ENCODE measurements at regions not wholly inside any gene's neighbourhood (a gene's known extent, or its start where the extent isn't known, plus 50 kb on each side); places are given as distances from the start of the nearest gene placed in this dataset.
"Not testable (repeated sequence)": the region's sequence is repeated elsewhere in the genome, so short reads cannot be mapped to it uniquely, and the experiment has no call there.

DNA sequence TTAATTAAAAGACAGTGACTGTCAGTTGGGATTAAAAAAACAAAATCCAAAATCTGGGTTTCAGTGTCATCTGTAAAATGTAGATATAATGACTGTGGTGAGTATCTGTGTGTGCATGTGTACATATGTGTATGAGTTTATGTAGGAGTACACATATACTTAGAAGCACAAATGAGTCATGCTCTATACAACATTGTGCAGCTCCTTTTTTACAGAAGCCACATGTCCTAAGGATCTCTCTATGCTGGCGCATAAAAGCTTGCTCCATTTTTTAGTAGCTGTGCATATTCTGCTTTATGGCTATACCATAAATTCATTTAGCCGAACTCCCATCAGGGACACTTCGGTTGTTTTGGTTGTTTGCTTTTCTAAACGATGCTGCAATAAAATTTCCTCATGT lies 125.2 kb upstream of the EEF2KMT start:
- no peak for TF ChIP-seq CTCF (IDR thresholded peaks at IDR 0.05)
- no peak for DNase-seq (ENCODE audit: low spot score)

GRCh38 chr16:5221831-5222230 lies 124.2 kb upstream of the EEF2KMT start:
- not testable (repeated sequence) for H3K27ac ChIP-seq; DNase-seq (ENCODE audit: low spot score); H3K4me3 ChIP-seq; H3K9me3 ChIP-seq; H3K4me1 ChIP-seq; H3K36me3 ChIP-seq; H3K27me3 ChIP-seq

More for the DNA sequence above, 125.2 kb upstream of the EEF2KMT start:
- H3K4me1 ChIP-seq, result no peaks in the 10 kb centered on the region
- no peak overlapping the region for H3K27ac ChIP-seq
- H3K4me3 ChIP-seq, result no peak overlapping the region
- no peaks in the 10 kb centered on the region for H3K9me3 ChIP-seq
- no peaks in the 10 kb centered on the region for H3K27me3 ChIP-seq
- H3K36me3 ChIP-seq, result no peaks in the 10 kb centered on the region

- H3K27ac ChIP-seq, result no peak overlapping the region
- no peaks in the 10 kb centered on the region for H3K27me3 ChIP-seq
- no peak for DNase-seq (ENCODE audit: low spot score)
- H3K4me3 ChIP-seq, result no peak overlapping the region
- no peaks in the 10 kb centered on the region for H3K4me1 ChIP-seq
- no peak for TF ChIP-seq CTCF (IDR thresholded peaks at IDR 0.05)
- H3K36me3 ChIP-seq, result no peaks in the 10 kb centered on the region
- no peaks in the 10 kb centered on the region for H3K9me3 ChIP-seq
Observed at GRCh38 chr16:5220705-5221104, 123.1 kb upstream of the EEF2KMT start.

DNA sequence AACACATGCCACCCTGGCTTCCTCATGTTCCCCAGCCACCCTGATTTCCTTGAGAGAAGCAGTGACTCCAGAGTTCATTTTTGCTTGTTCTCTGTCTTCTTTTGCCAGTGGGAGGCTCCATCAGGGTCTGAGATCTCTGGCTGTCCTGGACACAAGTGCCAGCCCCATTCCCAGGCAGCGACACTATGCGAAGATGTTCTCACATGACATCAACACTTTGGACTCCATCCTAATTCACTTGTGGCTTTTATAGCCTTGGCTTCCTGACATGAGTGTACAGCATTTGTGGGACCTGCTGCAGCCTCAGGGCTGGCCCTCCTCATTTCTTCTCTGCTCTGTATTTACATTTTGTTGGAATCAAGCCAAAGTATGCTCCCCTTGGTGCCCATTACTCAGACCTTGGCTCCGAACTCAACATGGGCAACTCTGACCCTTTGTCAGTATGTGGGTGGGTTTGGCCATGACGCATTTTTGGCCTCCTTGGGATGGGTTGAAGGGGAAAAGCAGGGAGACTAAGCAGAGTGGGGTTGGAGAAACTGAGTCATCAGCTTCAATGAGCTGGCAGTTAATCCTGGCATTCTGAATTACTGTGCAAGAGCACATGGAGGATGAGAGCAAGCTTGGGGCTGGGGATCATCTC lies 119.0 kb upstream of the EEF2KMT start:
- Histone ChIP-seq H3K4me1 (no peaks in the 10 kb centered on the region), H3K27me3 (no peaks in the 10 kb centered on the region), H3K36me3 (no peaks in the 10 kb centered on the region), H3K9me3 (no peaks in the 10 kb centered on the region), H3K27ac (no peak overlapping the region), H3K4me3 (no peak overlapping the region)
- TF ChIP-seq CTCF (IDR thresholded peaks at IDR 0.05), result no peak
- DNase-seq (ENCODE audit: low spot score), result no peak

- no peak overlapping the region for H3K4me3 ChIP-seq
- TF ChIP-seq CTCF (IDR thresholded peaks at IDR 0.05), result no peak
- no peaks in the 10 kb centered on the region for H3K9me3 ChIP-seq
- no peaks in the 10 kb centered on the region for H3K36me3 ChIP-seq
- H3K4me1 ChIP-seq, result no peaks in the 10 kb centered on the region
- H3K27ac ChIP-seq, result no peak overlapping the region
- no peak for DNase-seq (ENCODE audit: low spot score)
- H3K27me3 ChIP-seq, result no peaks in the 10 kb centered on the region
Observed at GRCh38 chr16:5215901-5216300, 118.3 kb upstream of the EEF2KMT start.

DNA sequence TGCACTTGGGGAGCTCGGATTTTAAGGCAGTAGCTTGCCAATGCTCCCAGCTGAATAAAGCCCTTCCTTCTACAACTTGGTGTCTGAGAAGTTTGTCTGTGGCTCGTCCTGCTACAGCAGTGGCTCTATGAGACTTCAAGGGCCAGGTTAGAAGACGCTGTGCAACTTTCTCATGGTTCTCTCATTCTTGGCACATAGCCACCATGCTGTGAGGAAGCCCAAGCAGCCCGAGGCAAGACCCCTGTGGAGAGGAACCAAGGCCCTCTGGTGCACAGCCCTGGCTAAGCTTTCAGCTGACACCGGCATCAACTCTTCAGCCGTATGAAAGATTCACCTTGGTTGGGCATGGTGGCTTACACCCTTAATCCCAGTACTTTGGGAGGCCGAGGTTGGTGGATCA lies 116.9 kb upstream of the EEF2KMT start:
- Histone ChIP-seq H3K4me1 (no peaks in the 10 kb centered on the region), H3K27me3 (no peaks in the 10 kb centered on the region), H3K4me3 (no peak overlapping the region), H3K27ac (no peak overlapping the region), H3K9me3 (no peaks in the 10 kb centered on the region), H3K36me3 (no peaks in the 10 kb centered on the region)
- TF ChIP-seq CTCF (IDR thresholded peaks at IDR 0.05), result no peak
- no peak for DNase-seq (ENCODE audit: low spot score)

GRCh38 chr16:5212501-5212900 lies 114.9 kb upstream of the EEF2KMT start:
- not testable (repeated sequence) for DNase-seq (ENCODE audit: low spot score); H3K27me3 ChIP-seq; H3K27ac ChIP-seq; H3K9me3 ChIP-seq; H3K4me1 ChIP-seq; H3K36me3 ChIP-seq; H3K4me3 ChIP-seq

- H3K27ac ChIP-seq; H3K9me3 ChIP-seq; H3K4me1 ChIP-seq; H3K36me3 ChIP-seq; DNase-seq (ENCODE audit: low spot score); H3K27me3 ChIP-seq; H3K4me3 ChIP-seq: not testable (repeated sequence)
Observed at GRCh38 chr16:5207862-5208498, 110.4 kb upstream of the EEF2KMT start.

Measured in right atrium auricular region (tissue), 2 donors.